Left lung (tissue), 4 donors: ENCODE measurements at regions not wholly inside any gene's neighbourhood (a gene's known extent, or its start where the extent isn't known, plus 50 kb on each side); places are given as distances from the start of the nearest gene placed in this dataset.

Experiments used
- ATAC-seq: fragments of 200-7000 bp; cut with Tn5 transposase; one replicate; pipeline ENCODE4 v1.9.1; 2020; ENCODE audit warnings: moderate library complexity
- DNase-seq, 4 donors: peaks; one replicate each; pipeline ENCODE4 v3.0.0-alpha.2; 2013 to 2020
- H3K27ac ChIP-seq, 2 donors: fragments of 200-600 bp; sonication (generic) in 1 of 2; one replicate each; pipeline versions ENCODE4 v1.5.0 to v1.8.0; 2020 to 2021
- H3K27me3 ChIP-seq, 2 donors: fragments of 200-600 bp; sonication (generic) in 1 of 2; one replicate each; pipeline versions ENCODE4 v1.5.0 to v1.8.0; 2020 to 2021
- H3K36me3 ChIP-seq, 2 donors: fragments of 200-600 bp; sonication (generic) in 1 of 2; one replicate each; pipeline versions ENCODE4 v1.5.0 to v1.8.0; 2020 to 2021
- H3K4me1 ChIP-seq, 2 donors: fragments of 200-600 bp; one replicate each; pipeline ENCODE4 v1.8.0; 2021
- H3K4me3 ChIP-seq, 2 donors: fragments of 200-600 bp; sonication (generic) in 1 of 2; one replicate each; pipeline versions ENCODE4 v1.5.0 to v1.8.0; 2020 to 2021; ENCODE audit warnings: mild to moderate bottlenecking in 1 of 2
- H3K9me3 ChIP-seq, 2 donors: fragments of 200-600 bp; sonication (generic) in 1 of 2; one replicate each; pipeline versions ENCODE4 v1.5.0 to v1.8.0; 2020 to 2021
- CTCF ChIP-seq, 2 donors: fragments of 200-600 bp; sonication (generic) in 1 of 2; IDR thresholded peaks; one replicate each; pipeline versions ENCODE4 v1.5.0 to v1.8.0; 2021; ENCODE audit warnings: antibody characterized with exemption in 2 of 2
- intact Hi-C, 2 donors: fragments of 100-400 bp; cut with DNase I; formaldehyde crosslinking; loops; one replicate each; pipeline versions ENCODE4 v1.11.2 to v1.14.2; 2022
- donor health status: DM: no; HTN: yes; CAD: no.
- donor health status: DM: no; HTN: no; CAD: no.

GRCh38 chr3:151990696-151991376, 117.4 kb downstream of the SUCNR1 start:
- intact Hi-C loops = no loop called here
- Histone ChIP-seq H3K27me3 (no peaks in the 10 kb centered on the region), H3K4me1 (no peaks in the 10 kb centered on the region), H3K4me3 (no peak overlapping the region), H3K9me3 (no peaks in the 10 kb centered on the region), H3K36me3 (no peaks in the 10 kb centered on the region), H3K27ac (no peak overlapping the region)
- no peak for DNase-seq
- no peak for ATAC-seq
- TF ChIP-seq CTCF (IDR thresholded peaks at IDR 0.05) = no peak

DNA sequence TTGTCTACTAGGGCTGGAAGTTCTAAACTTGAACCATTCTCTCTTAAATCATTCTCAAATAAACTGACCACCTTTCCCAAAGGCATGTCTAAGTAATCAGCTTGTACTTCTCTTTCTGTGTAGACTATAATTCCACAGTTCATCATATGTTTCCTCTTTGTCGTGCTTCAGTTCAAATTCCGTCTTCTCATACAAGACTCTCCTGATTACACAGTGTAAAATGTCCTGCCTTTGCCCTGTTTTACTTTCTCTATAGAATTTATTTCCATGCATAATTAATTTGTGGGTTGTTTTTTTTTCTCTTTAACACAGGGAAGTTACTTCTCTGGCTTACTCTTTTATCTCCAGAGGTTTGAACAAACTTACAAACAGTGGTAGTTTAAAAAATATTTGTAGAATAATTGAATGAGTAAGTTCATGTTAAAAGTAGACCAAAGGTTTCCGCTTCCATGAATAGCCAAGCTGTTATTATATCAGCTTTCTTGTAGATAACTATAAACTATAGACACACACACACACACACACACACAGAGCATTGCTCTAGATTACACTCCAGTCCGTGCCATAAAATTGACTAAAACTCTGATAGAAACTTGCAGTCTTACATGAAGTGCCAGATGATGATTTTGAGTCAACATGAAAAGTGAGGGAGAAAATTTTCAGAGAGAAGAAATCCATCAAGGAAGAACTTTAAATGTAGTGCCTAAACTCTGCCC, 119.0 kb downstream of the SUCNR1 start:
- Histone ChIP-seq H3K27ac (no peak overlapping the region), H3K9me3 (no peaks in the 10 kb centered on the region), H3K36me3 (no peaks in the 10 kb centered on the region), H3K27me3 (no peaks in the 10 kb centered on the region), H3K4me3 (no peak overlapping the region), H3K4me1 (no peaks in the 10 kb centered on the region)
- DNase-seq (no peak), ATAC-seq (no peak)
- intact Hi-C loops = no loop called here
- no peak for TF ChIP-seq CTCF (IDR thresholded peaks at IDR 0.05)

DNA sequence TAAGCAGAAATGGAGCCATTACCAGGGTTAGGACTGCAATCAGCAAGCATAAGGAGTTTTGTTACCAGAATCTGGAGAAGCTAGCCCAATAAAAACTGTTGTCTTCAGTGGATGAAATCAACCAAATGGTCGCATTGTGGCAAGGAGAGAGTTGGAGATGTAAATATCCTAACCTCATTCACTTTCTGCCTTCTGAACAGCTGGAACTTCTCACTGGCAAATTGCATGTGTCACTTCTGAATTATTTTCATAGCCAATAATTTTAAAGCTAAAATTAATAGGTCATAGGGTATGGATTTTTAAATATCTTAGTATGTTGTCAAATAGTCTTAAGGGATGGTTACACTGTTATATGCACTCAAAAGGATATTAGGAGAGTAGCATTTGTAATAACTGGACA, 121.6 kb downstream of the SUCNR1 start:
- intact Hi-C loops = no loop called here
- ATAC-seq = no peak
- Histone ChIP-seq H3K27ac (no peak overlapping the region), H3K27me3 (no peaks in the 10 kb centered on the region), H3K4me3 (no peak overlapping the region), H3K36me3 (no peaks in the 10 kb centered on the region), H3K4me1 (no peaks in the 10 kb centered on the region), H3K9me3 (no peaks in the 10 kb centered on the region)
- peak in 2 of 4 donors; percentile 23 to 30 for DNase-seq
- no peak for TF ChIP-seq CTCF (IDR thresholded peaks at IDR 0.05)

DNA sequence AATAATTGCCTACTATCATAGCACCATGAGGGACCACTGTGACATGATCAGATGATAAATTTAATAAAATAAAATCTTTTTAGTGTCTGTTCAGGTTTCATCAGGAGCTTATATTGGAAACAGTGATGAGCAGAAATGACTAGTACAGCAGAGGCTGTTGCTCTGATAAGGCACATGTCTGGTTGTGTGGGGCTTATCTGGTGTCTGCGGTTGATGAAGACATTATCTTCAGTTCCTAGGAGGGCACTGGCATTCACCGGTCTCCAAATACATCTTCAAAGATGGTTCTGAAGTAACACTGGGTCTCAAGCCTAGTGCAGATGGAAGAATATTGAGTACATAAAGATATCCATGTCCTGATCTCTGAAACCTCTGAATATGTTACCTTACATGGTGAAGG, 125.3 kb downstream of the SUCNR1 start:
- intact Hi-C loops = no loop called here
- Histone ChIP-seq H3K27ac (no peak overlapping the region), H3K36me3 (no peaks in the 10 kb centered on the region), H3K9me3 (no peaks in the 10 kb centered on the region), H3K27me3 (no peaks in the 10 kb centered on the region), H3K4me3 (no peak overlapping the region), H3K4me1 (no peaks in the 10 kb centered on the region)
- no peak for TF ChIP-seq CTCF (IDR thresholded peaks at IDR 0.05)
- DNase-seq (no peak), ATAC-seq (no peak)

DNA sequence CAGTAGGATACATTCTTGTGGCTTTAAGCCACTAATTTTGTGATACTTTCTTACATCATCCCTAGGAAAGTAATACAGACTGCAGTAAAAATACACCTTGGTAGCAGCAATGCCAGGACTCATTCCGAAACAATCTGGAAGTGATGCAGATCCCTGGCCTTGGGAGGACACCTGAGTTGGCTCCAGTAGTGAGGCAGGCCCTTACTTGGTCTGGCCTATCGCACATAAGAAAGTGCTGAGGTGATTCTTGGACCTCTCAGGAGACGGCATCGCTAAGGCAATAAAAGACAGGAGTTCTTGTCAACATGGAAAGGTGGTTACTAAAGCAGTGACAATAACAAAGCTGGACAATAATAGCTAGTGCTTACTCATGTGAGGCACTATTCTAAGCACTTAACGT, 126.5 kb downstream of the SUCNR1 start:
- intact Hi-C loops = no loop called here
- no peak overlapping the region for H3K27ac ChIP-seq
- H3K4me3 ChIP-seq = no peak overlapping the region
- ATAC-seq = no peak
- H3K4me1 ChIP-seq = no peaks in the 10 kb centered on the region
- no peak for TF ChIP-seq CTCF (IDR thresholded peaks at IDR 0.05)
- DNase-seq = no peak
- no peaks in the 10 kb centered on the region for H3K36me3 ChIP-seq
- H3K27me3 ChIP-seq = no peaks in the 10 kb centered on the region
- no peaks in the 10 kb centered on the region for H3K9me3 ChIP-seq
